SK-N-SH treated with all-trans-retinoic acid at 6 μM for 48 hours (cell line): ENCODE measurements at regions not wholly inside any gene's neighbourhood (a gene's known extent, or its start where the extent isn't known, plus 50 kb on each side); places are given as distances from the start of the nearest gene placed in this dataset.

Experiments used
- ATAC-seq: fragments of 200-7000 bp; cut with Tn5 transposase; 3 replicates; pipeline ENCODE4 v1.9.1; 2020; ENCODE audit warnings: mild to moderate bottlenecking, moderate library complexity
- ARNTL ChIP-seq: fragments of 450-650 bp; formaldehyde crosslinking; IDR thresholded peaks from 2 replicates; pipeline ENCODE4 v1.5.0; 2020; ENCODE audit warnings: low read depth, mild to moderate bottlenecking, moderate library complexity, borderline replicate concordance
- BACH2 ChIP-seq: fragments of 250-450 bp; sonication (Bioruptor Pico); IDR thresholded peaks from 2 replicates; pipeline ENCODE4 v1.9.0; 2021; ENCODE audit warnings: mild to moderate bottlenecking, borderline replicate concordance
- ESRRG ChIP-seq: fragments of 250-450 bp; sonication (Bioruptor Pico); IDR thresholded peaks from 2 replicates; pipeline ENCODE4 v1.6.1; 2021; ENCODE audit warnings: mild to moderate bottlenecking
- GLIS3 ChIP-seq: fragments of 250-450 bp; sonication (Bioruptor Pico); IDR thresholded peaks from 2 replicates; pipeline ENCODE4 v1.5.0; 2020; ENCODE audit warnings: mild to moderate bottlenecking, moderate library complexity
- ISL1 ChIP-seq: fragments of 250-450 bp; sonication (Bioruptor Pico); IDR thresholded peaks from 2 replicates; pipeline ENCODE4 v2.1.2; 2022; ENCODE audit warnings: mild to moderate bottlenecking, moderate library complexity
- OSR1 ChIP-seq: fragments of 250-450 bp; sonication (Bioruptor Pico); IDR thresholded peaks from 2 replicates; pipeline ENCODE4 v1.8.0; 2022; ENCODE audit warnings: moderate library complexity, mild to moderate bottlenecking, inconsistent platforms
- RARB ChIP-seq: fragments of 250-450 bp; sonication (Bioruptor Pico); IDR thresholded peaks from 2 replicates; pipeline ENCODE4 v1.8.0; 2021; ENCODE audit warnings: mild to moderate bottlenecking, moderate library complexity
- SNAI2 ChIP-seq: fragments of 250-450 bp; sonication (Bioruptor Pico); IDR thresholded peaks from 2 replicates; pipeline ENCODE4 v1.5.0; 2020; ENCODE audit warnings: mild to moderate bottlenecking, moderate library complexity
- TCF4 ChIP-seq: fragments of 250-450 bp; sonication (Bioruptor Pico); IDR thresholded peaks from 2 replicates; pipeline ENCODE4 v1.8.0; 2021; ENCODE audit warnings: mild to moderate bottlenecking, moderate library complexity, borderline replicate concordance
- TOX ChIP-seq: fragments of 250-450 bp; sonication (Bioruptor Pico); IDR thresholded peaks from 2 replicates; pipeline ENCODE4 v1.8.0; 2021; ENCODE audit warnings: mild to moderate bottlenecking, moderate library complexity, borderline replicate concordance
- ZC3H10 ChIP-seq: fragments of 250-450 bp; sonication (Bioruptor Pico); IDR thresholded peaks from 2 replicates; pipeline ENCODE4 v1.5.1; 2021; ENCODE audit warnings: mild to moderate bottlenecking, moderate library complexity
- ZFP30 ChIP-seq: fragments of 450-650 bp; formaldehyde crosslinking; IDR thresholded peaks from 2 replicates; pipeline ENCODE4 v1.5.0; 2022; ENCODE audit warnings: mild to moderate bottlenecking, moderate library complexity
- ZNF565 ChIP-seq: fragments of 450-650 bp; formaldehyde crosslinking; conservative IDR thresholded peaks from 2 replicates; pipeline ENCODE4 v1.5.0; 2020; ENCODE audit warnings: low read depth, mild to moderate bottlenecking, moderate library complexity
- ZNF70 ChIP-seq: fragments of 450-650 bp; formaldehyde crosslinking; IDR thresholded peaks from 2 replicates; pipeline ENCODE4 v1.5.0; 2020; ENCODE audit warnings: mild to moderate bottlenecking, moderate library complexity
- TF ChIP-seq, protein P1 (sequence below): fragments of 250-450 bp; sonication (Bioruptor Pico); IDR thresholded peaks from 2 replicates; pipeline ENCODE4 v1.5.0; 2020; ENCODE audit warnings: mild to moderate bottlenecking, moderate library complexity
- TF ChIP-seq, protein P2 (sequence below): fragments of 250-450 bp; sonication (Bioruptor Pico); IDR thresholded peaks from 2 replicates; pipeline ENCODE4 v1.5.1; 2021; ENCODE audit warnings: mild to moderate bottlenecking, moderate library complexity
- TF ChIP-seq, protein P3 (sequence below): fragments of 250-450 bp; sonication (Bioruptor Pico); IDR thresholded peaks from 2 replicates; pipeline ENCODE4 v1.5.1; 2020; ENCODE audit warnings: low read depth, mild to moderate bottlenecking, moderate library complexity
- TF ChIP-seq, protein P4 (sequence below): fragments of 250-450 bp; sonication (Bioruptor Pico); IDR thresholded peaks from 2 replicates; pipeline ENCODE4 v1.8.0; 2021; ENCODE audit warnings: low read depth, mild to moderate bottlenecking, moderate library complexity, borderline replicate concordance

DNA sequence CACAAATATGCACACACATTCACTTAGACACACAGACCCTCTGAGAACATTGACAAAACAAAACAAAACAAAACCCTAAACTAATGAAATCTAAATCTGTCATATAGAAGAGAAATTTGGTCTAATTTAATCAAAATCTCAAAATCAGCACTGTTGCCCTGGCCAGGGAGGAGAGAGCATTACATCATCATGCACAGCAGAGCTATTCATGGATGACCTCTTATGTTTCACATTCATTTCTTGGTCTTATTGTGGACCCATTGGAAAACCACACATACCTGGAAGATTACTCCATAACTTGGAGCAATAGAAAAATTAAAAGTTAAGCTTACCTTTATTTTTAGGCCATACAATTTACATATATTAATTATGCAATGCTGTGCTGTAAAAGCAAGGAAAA is 1223.6 kb upstream of the GJE1 start:
- ATAC-seq = no peak
- TF ChIP-seq TCF4 (CRISPR knock-in tag) = no peak
- TF ChIP-seq ZNF70 (CRISPR knock-in tag) = no peak

DNA sequence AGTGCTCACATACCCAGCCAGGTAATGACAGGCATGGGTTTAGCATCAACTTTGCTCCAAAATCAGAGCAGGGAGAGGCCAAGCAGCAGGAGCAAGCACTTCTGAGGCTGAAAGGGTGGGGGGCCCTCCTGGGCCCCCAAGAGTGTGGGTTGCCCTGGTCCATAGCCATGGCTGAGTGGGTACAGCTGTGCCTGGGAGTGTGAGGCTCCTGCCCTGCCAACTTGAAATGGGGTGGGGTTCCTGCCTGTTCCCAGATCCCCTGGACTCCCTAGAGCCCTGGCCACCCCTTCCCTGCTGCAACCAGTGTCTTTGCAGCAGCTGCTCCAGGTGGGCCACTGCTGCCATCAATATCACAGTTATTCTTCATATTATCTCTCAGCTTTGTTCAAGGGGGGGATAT is 1224.2 kb upstream of the GJE1 start:
- no peak for ATAC-seq
- TF ChIP-seq, protein P1, sequence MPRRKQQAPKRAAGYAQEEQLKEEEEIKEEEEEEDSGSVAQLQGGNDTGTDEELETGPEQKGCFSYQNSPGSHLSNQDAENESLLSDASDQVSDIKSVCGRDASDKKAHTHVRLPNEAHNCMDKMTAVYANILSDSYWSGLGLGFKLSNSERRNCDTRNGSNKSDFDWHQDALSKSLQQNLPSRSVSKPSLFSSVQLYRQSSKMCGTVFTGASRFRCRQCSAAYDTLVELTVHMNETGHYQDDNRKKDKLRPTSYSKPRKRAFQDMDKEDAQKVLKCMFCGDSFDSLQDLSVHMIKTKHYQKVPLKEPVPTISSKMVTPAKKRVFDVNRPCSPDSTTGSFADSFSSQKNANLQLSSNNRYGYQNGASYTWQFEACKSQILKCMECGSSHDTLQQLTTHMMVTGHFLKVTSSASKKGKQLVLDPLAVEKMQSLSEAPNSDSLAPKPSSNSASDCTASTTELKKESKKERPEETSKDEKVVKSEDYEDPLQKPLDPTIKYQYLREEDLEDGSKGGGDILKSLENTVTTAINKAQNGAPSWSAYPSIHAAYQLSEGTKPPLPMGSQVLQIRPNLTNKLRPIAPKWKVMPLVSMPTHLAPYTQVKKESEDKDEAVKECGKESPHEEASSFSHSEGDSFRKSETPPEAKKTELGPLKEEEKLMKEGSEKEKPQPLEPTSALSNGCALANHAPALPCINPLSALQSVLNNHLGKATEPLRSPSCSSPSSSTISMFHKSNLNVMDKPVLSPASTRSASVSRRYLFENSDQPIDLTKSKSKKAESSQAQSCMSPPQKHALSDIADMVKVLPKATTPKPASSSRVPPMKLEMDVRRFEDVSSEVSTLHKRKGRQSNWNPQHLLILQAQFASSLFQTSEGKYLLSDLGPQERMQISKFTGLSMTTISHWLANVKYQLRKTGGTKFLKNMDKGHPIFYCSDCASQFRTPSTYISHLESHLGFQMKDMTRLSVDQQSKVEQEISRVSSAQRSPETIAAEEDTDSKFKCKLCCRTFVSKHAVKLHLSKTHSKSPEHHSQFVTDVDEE (CRISPR knock-in tag) = no peak
- TF ChIP-seq ZNF70 (CRISPR knock-in tag) = no peak
- TF ChIP-seq ZFP30 = no peak
- no peak for TF ChIP-seq ZNF565
- TF ChIP-seq OSR1 = no peak
- no peak for TF ChIP-seq ISL1 (CRISPR knock-in tag)
- TF ChIP-seq, protein P2, sequence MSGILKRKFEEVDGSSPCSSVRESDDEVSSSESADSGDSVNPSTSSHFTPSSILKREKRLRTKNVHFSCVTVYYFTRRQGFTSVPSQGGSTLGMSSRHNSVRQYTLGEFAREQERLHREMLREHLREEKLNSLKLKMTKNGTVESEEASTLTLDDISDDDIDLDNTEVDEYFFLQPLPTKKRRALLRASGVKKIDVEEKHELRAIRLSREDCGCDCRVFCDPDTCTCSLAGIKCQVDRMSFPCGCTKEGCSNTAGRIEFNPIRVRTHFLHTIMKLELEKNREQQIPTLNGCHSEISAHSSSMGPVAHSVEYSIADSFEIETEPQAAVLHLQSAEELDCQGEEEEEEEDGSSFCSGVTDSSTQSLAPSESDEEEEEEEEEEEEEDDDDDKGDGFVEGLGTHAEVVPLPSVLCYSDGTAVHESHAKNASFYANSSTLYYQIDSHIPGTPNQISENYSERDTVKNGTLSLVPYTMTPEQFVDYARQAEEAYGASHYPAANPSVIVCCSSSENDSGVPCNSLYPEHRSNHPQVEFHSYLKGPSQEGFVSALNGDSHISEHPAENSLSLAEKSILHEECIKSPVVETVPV = no peak
- no peak for TF ChIP-seq ARNTL (CRISPR knock-in tag)

DNA sequence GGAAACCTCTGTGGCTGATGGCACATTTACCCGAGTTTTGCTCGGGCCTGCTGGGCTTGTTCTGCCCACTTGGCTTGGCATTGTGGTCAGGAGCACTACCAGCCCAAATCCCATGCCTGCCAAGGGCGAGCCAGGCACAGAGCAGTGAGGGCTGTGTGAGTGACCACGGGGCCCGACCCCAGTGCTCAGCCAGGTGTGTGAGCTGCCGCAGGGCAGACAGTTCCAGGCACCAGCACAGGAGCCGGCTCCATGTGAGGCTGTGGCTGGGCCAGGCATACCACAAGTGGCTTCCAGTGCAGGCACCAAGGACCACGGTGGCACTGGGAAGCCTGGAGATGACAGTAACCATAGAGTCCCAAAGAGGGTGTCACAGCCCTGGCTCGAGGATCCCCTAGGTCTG is 1225.5 kb upstream of the GJE1 start:
- TF ChIP-seq, protein P3, sequence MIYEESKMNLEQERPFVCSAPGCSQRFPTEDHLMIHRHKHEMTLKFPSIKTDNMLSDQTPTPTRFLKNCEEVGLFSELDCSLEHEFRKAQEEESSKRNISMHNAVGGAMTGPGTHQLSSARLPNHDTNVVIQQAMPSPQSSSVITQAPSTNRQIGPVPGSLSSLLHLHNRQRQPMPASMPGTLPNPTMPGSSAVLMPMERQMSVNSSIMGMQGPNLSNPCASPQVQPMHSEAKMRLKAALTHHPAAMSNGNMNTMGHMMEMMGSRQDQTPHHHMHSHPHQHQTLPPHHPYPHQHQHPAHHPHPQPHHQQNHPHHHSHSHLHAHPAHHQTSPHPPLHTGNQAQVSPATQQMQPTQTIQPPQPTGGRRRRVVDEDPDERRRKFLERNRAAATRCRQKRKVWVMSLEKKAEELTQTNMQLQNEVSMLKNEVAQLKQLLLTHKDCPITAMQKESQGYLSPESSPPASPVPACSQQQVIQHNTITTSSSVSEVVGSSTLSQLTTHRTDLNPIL (CRISPR knock-in tag) = no peak
- TF ChIP-seq TOX (CRISPR knock-in tag) (no peak), GLIS3 (CRISPR knock-in tag) (no peak), ISL1 (CRISPR knock-in tag) (no peak), TCF4 (CRISPR knock-in tag) (no peak), ZNF70 (CRISPR knock-in tag) (no peak)
- TF ChIP-seq, protein P2 = no peak
- TF ChIP-seq, all 23 proteins: peak for 0

DNA sequence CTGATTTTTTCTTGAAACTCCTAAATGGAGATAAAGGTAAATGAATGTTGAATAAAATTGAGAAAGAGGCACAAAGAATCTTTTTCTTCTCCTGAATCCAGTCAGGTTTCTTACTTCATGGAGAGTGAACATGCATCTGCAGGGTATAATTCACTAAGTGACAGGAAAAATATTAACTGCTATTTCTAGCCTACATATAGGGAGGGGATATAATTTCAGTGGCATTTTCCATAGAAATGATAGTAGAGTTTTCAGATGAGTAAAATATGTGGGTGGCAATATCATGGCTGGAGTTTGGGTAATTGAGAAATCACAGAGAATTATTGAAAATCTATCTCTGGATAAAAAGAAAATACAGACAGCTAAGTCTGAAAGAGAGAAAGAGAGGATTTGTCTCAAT is 1227.0 kb upstream of the GJE1 start:
- no peak for TF ChIP-seq ZC3H10 (CRISPR knock-in tag)
- no peak for ATAC-seq

More for the DNA sequence above, 1225.5 kb upstream of the GJE1 start:
- ATAC-seq = no peak

DNA sequence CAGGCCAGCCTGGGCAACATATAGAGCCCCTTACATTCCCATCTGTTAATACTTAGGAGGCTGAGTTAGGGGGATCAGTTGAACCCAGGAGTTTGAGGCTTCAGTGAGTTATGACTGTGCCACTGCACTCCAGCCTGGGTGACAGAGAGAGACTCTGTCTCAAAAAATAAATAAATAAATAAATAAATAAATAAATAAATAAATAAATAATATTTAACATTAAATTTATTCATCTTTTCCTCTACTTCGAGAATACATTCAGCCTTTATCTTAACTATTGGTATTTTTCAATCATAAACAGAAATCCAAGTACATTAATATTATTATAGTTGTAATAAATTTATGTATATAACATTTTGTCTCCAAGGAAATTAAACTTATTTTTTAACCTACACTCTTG is 1227.7 kb upstream of the GJE1 start:
- TF ChIP-seq ISL1 (CRISPR knock-in tag) (no peak), BACH2 (CRISPR knock-in tag) (no peak), ZNF70 (CRISPR knock-in tag) (no peak)
- TF ChIP-seq, protein P3 (CRISPR knock-in tag) = no peak
- no peak for ATAC-seq

DNA sequence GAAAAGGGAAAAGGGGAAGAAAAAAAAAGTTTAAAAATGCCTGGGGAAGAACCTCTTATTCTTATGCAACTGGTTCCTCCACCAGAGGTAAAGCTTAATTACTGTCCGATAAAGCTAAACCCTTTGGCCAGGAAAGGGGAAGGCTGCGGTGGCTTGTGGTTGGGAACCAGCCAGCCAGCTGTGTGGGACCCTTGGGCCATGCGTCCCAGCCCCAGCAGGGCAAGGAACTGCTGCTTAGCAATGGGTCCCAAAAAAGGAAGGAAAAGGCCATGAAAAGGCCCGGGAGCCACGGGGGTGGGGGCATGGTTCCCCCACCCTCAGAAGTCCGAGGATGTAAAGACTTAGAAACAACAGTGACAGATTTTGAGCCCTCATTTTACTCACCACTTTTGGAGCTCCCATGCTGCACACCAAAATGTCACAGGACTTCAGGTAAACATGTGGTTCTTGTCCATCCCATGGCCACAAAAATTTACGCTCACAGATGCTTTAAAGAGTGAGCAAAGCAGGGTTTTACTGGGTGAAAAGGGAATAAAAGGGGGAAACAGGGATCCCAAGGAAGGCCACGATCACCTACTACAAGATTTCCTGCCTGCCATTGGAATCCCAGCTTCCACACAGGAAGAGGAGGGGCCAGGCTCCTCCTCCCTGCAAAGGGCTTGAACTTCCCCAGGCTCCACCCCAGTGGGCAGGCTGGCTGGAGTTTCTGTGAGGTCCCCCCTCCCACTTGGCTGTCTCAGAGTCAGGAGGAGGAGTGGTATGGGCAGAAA is 1234.7 kb upstream of the GJE1 start:
- peak; percentile 88 for ATAC-seq
- TF ChIP-seq ARNTL (CRISPR knock-in tag) = no peak
- no peak for TF ChIP-seq GLIS3 (CRISPR knock-in tag)
- TF ChIP-seq TOX (CRISPR knock-in tag) = no peak
- TF ChIP-seq OSR1 = no peak
- no peak for TF ChIP-seq RARB
- TF ChIP-seq, protein P4, sequence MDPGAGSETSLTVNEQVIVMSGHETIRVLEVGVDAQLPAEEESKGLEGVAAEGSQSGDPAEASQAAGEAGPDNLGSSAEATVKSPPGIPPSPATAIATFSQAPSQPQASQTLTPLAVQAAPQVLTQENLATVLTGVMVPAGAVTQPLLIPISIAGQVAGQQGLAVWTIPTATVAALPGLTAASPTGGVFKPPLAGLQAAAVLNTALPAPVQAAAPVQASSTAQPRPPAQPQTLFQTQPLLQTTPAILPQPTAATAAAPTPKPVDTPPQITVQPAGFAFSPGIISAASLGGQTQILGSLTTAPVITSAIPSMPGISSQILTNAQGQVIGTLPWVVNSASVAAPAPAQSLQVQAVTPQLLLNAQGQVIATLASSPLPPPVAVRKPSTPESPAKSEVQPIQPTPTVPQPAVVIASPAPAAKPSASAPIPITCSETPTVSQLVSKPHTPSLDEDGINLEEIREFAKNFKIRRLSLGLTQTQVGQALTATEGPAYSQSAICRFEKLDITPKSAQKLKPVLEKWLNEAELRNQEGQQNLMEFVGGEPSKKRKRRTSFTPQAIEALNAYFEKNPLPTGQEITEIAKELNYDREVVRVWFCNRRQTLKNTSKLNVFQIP (CRISPR knock-in tag) = no peak
- no peak for TF ChIP-seq SNAI2 (CRISPR knock-in tag)
- TF ChIP-seq ESRRG = no peak
- TF ChIP-seq, protein P1 (CRISPR knock-in tag) = no peak
